CD14-positive monocyte (primary cell): ENCODE measurements at regions not wholly inside any gene's neighbourhood (a gene's known extent, or its start where the extent isn't known, plus 50 kb on each side); places are given as distances from the start of the nearest gene placed in this dataset.

Experiments used
- DNase-seq, 3 donors: peaks; one replicate each; pipeline ENCODE4 v3.0.0-alpha.2; 2011 to 2022
- H2AFZ ChIP-seq: 2 replicates; pipeline ENCODE4 v1.6.0; 2012; ENCODE audit warnings: mild to moderate bottlenecking, low read depth, low read length, inconsistent platforms; ENCODE audit not compliant: insufficient read depth, poor library complexity, severe bottlenecking
- H3K27ac ChIP-seq, 2 donors: 1 replicate in 1 of 2; 2 replicates in 1 of 2; pipeline ENCODE4 v1.5.1; 2012 to 2013; ENCODE audit warnings: low read length in 2 of 2, control low read depth in 1 of 2, inconsistent platforms in 1 of 2, low read depth in 1 of 2, mild to moderate bottlenecking in 1 of 2
- H3K27me3 ChIP-seq, 2 donors: one replicate each; pipeline versions ENCODE4 v1.6.0 to v1.6.1; 2011 to 2013; ENCODE audit warnings: low read length in 2 of 2; ENCODE audit not compliant: control insufficient read depth in 2 of 2, insufficient read depth in 2 of 2
- H3K36me3 ChIP-seq, 2 donors: replicated peaks in 1 of 2; 1 replicate in 1 of 2; 2 replicates in 1 of 2; pipeline versions ENCODE4 v1.5.1 to v1.6.1; 2012 to 2013; ENCODE audit warnings: low read length in 2 of 2, control low read depth in 1 of 2, inconsistent platforms in 1 of 2, mild to moderate bottlenecking in 1 of 2; ENCODE audit not compliant: insufficient read depth in 2 of 2, control insufficient read depth in 1 of 2
- H3K4me1 ChIP-seq, 2 donors: 1 replicate in 1 of 2; 2 replicates in 1 of 2; pipeline versions ENCODE4 v1.5.1 to v1.6.1; 2012 to 2013; ENCODE audit warnings: low read length in 2 of 2, control low read depth in 1 of 2, inconsistent platforms in 1 of 2, mild to moderate bottlenecking in 1 of 2, moderate library complexity in 1 of 2; ENCODE audit not compliant: insufficient read depth in 2 of 2, control insufficient read depth in 1 of 2
- H3K4me2 ChIP-seq: replicated peaks from 2 replicates; pipeline ENCODE3; 2012; ENCODE audit warnings: low read length, moderate library complexity, mild to moderate bottlenecking; ENCODE audit not compliant: poor library complexity, severe bottlenecking; ENCODE audit errors: extremely low read depth
- H3K4me3 ChIP-seq, 3 experiments: fragments of 200-600 bp in 1 of 3; sonication (generic) in 1 of 3; replicated peaks in 1 of 3; 1 replicate in 2 of 3; 2 replicates in 1 of 3; pipeline ENCODE4 v1.5.1; 2011 to 2013; ENCODE audit warnings: low read length in 3 of 3, mild to moderate bottlenecking in 3 of 3, control low read depth in 2 of 3, low read depth in 2 of 3, inconsistent platforms in 1 of 3, moderate library complexity in 1 of 3
- H3K79me2 ChIP-seq: 2 replicates; pipeline ENCODE4 v1.6.0; 2012; ENCODE audit warnings: mild to moderate bottlenecking, control low read depth, inconsistent platforms, low read length, moderate library complexity; ENCODE audit not compliant: insufficient read depth
- H3K9ac ChIP-seq: 2 replicates; pipeline ENCODE4 v1.6.0; 2017; ENCODE audit warnings: low read length, mild to moderate bottlenecking; ENCODE audit not compliant: insufficient read depth, poor library complexity, severe bottlenecking
- H3K9me3 ChIP-seq, 2 donors: replicated peaks in 1 of 2; 1 replicate in 1 of 2; 2 replicates in 1 of 2; pipeline versions ENCODE4 v1.5.1 to v1.6.1; 2012 to 2013; ENCODE audit warnings: low read length in 2 of 2, control low read depth in 1 of 2; ENCODE audit not compliant: control insufficient read depth in 1 of 2, insufficient read depth in 1 of 2
- H4K20me1 ChIP-seq: 2 replicates; pipeline ENCODE4 v1.6.0; 2012; ENCODE audit warnings: mild to moderate bottlenecking, low read length, control low read depth, moderate library complexity; ENCODE audit not compliant: insufficient read depth
- H3K27ac Mint-ChIP-seq, 7 donors: one replicate each; pipeline ENCODE4 v1.8.0; 2020; ENCODE audit warnings: mild to moderate bottlenecking in 7 of 7, mixed read lengths in 7 of 7, moderate library complexity in 6 of 7, inconsistent platforms in 2 of 7
- H3K27me3 Mint-ChIP-seq, 3 donors: one replicate each; pipeline ENCODE4 v1.8.0; 2021 to 2022; ENCODE audit warnings: low read depth in 3 of 3, mild to moderate bottlenecking in 3 of 3, mixed read lengths in 3 of 3, moderate library complexity in 3 of 3, inconsistent platforms in 1 of 3
- H3K36me3 Mint-ChIP-seq, 2 donors: one replicate each; pipeline ENCODE4 v1.8.0; 2020; ENCODE audit warnings: mixed read lengths in 2 of 2, inconsistent platforms in 1 of 2, mild to moderate bottlenecking in 1 of 2
- H3K4me1 Mint-ChIP-seq: one replicate; pipeline ENCODE4 v1.8.0; 2020; ENCODE audit warnings: mild to moderate bottlenecking, mixed read lengths
- H3K4me3 Mint-ChIP-seq, 2 donors: one replicate each; pipeline ENCODE4 v1.8.0; 2020; ENCODE audit warnings: mild to moderate bottlenecking in 2 of 2, mixed read lengths in 2 of 2, moderate library complexity in 1 of 2
- H3K9me3 Mint-ChIP-seq, 7 donors: one replicate each; pipeline ENCODE4 v1.8.0; 2020 to 2022; ENCODE audit warnings: mixed read lengths in 7 of 7, mild to moderate bottlenecking in 6 of 7, moderate library complexity in 6 of 7, inconsistent platforms in 2 of 7
- CTCF ChIP-seq: fragments of 200-600 bp; IDR thresholded peaks from one replicate; pipeline ENCODE4 v1.8.0; 2022; ENCODE audit warnings: antibody characterized with exemption, mild to moderate bottlenecking
- WGBS: methylation state at CpG from one replicate; pipeline ENCODE4 v1.1.5; 2013; ENCODE audit warnings: missing lambda C conversion rate; ENCODE audit not compliant: insufficient coverage; 5-methylcytosine and 5-hydroxymethylcytosine counted together
- intact Hi-C, 2 donors: fragments of 100-400 bp; cut with micrococcal nuclease; formaldehyde crosslinking; loops; one replicate each; pipeline versions ENCODE4 v1.15.0 to v1.15.1; 2023

DNA sequence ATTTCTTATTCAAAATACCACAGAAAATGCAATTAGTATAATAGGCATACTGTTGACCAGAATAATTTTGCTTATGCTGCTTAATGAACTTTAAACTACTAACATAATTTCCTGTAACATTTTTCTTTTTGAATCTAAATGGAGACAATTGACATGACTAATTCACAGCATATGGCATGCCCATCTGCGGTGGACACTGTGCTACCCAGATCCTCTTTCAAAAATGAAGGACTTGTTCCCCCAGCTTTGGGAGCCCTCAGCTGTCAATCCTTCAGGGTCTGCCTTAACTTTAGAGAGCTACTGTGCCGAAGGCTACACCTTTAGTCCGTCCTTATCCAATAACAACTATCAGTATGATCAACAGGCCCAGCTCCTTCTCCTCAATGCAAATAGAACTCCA lies 789.0 kb downstream of the PLA2G4A start:
- 94% methylated on average over 3 of the region's 3 CpGs for WGBS
- H3K4me2 ChIP-seq: no peak overlapping the region
- no peaks in the 10 kb centered on the region for H3K4me1 ChIP-seq
- H3K9me3 ChIP-seq: peaks cover 6 to 23% of the 10 kb centered on the region in 2 donors
- intact Hi-C loops: no loop called here
- H3K4me3 ChIP-seq: no peak overlapping the region
- H3K36me3 ChIP-seq: no peaks in the 10 kb centered on the region
- no peak overlapping the region for H3K9ac ChIP-seq
- H3K79me2 ChIP-seq: no peaks in the 10 kb centered on the region
- Mint-ChIP-seq H3K4me3 (no peak overlapping the region), H3K9me3 (peaks cover 9 to 33% (median 14%) of the 10 kb centered on the region in 7 donors), H3K36me3 (no peaks in the 10 kb centered on the region), H3K27me3 (no peaks in the 10 kb centered on the region), H3K27ac (no peak overlapping the region), H3K4me1 (no peaks in the 10 kb centered on the region)
- H3K27ac ChIP-seq: no peak overlapping the region
- H2AFZ ChIP-seq: no peak overlapping the region
- TF ChIP-seq CTCF: no peak
- H4K20me1 ChIP-seq: no peaks in the 10 kb centered on the region
- H3K27me3 ChIP-seq: no peaks in the 10 kb centered on the region
- no peak for DNase-seq

DNA sequence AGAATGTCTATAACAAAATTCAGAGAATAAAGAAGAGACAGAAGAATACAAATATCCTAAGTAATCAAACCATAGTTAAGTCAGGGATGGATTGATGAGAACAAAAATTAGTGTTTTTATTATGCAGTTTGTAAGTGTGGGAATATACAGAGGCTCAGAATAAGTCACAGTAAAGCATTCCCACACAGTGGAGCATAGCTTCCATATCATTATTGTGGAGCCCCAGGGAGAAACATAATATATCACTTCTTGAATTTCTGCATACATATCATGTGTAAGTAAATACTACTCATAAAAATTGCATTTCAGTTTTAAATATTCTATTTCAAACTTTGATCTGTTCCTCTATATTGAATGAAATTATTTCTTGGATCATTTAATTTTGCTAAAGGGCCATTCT lies 790.4 kb downstream of the PLA2G4A start:
- Histone ChIP-seq H3K27ac (no peak overlapping the region), H3K9ac (no peak overlapping the region), H4K20me1 (no peaks in the 10 kb centered on the region), H2AFZ (no peak overlapping the region), H3K4me1 (no peaks in the 10 kb centered on the region), H3K9me3 (peaks cover 6 to 20% of the 10 kb centered on the region in 2 donors), H3K4me3 (no peak overlapping the region), H3K36me3 (no peaks in the 10 kb centered on the region), H3K79me2 (no peaks in the 10 kb centered on the region), H3K27me3 (no peaks in the 10 kb centered on the region), H3K4me2 (no peak overlapping the region)
- TF ChIP-seq CTCF: no peak
- no peak for DNase-seq
- Mint-ChIP-seq H3K27ac (no peak overlapping the region), H3K4me3 (no peak overlapping the region), H3K36me3 (no peaks in the 10 kb centered on the region), H3K9me3 (peaks cover 9 to 36% (median 12%) of the 10 kb centered on the region in 7 donors), H3K4me1 (no peaks in the 10 kb centered on the region), H3K27me3 (no peaks in the 10 kb centered on the region)
- intact Hi-C loops: no loop called here
